Adrenal gland (tissue), 5 donors: ENCODE measurements at regions not wholly inside any gene's neighbourhood (a gene's known extent, or its start where the extent isn't known, plus 50 kb on each side); places are given as distances from the start of the nearest gene placed in this dataset.

ENCODE experiments used
- CTCF ChIP-seq, 6 experiments: fragments of 450-650 bp in 4 of 6; fragments of 200-600 bp in 2 of 6; sonication (generic) in 1 of 6; IDR thresholded peaks; 1 replicate in 5 of 6; 2 replicates in 1 of 6; pipeline versions ENCODE4 v1.5.1 to v1.8.0; 2016 to 2021; ENCODE audit warnings: antibody characterized with exemption in 6 of 6, mild to moderate bottlenecking in 2 of 6, moderate library complexity in 1 of 6
- POLR2A ChIP-seq, 2 donors: fragments of 450-650 bp; IDR thresholded peaks; one replicate each; pipeline ENCODE4 v1.6.1; 2017; ENCODE audit warnings: antibody characterized with exemption in 2 of 2, mild to moderate bottlenecking in 2 of 2, moderate library complexity in 1 of 2
- donor health status: DM: no; HTN: no; CAD: no.

DNA sequence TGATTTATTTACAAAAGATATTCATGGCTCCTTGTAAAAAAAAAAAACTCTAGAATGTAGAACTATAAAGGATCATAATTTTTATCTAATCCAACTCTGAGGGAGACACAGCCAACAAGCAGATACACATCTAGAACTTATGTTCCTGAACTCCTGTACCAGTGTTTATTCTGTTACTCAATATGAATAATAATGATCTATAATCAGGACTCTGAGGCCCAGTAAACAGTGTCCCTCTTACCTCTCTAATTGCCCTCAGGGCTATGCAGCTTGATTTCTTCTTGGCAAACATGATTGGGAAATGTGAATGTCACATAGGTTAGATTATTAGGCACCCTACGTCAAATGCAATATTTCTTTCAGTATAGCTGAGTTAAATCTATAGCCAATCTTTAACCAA, 391.6 kb upstream of the RPS23 start:
- TF ChIP-seq POLR2A (IDR thresholded peaks at IDR 0.05) (no peak), CTCF (IDR thresholded peaks at IDR 0.05) (no peak)
